Right lobe of liver (tissue), 4 donors: ENCODE measurements at regions not wholly inside any gene's neighbourhood (a gene's known extent, or its start where the extent isn't known, plus 50 kb on each side); places are given as distances from the start of the nearest gene placed in this dataset.

Experiments
- CTCF ChIP-seq, 4 donors: fragments of 200-600 bp in 3 of 4; fragments of 450-650 bp in 1 of 4; IDR thresholded peaks; one replicate each; pipeline versions ENCODE4 v1.5.1 to v1.8.0; 2016 to 2022; ENCODE audit warnings: antibody characterized with exemption in 4 of 4, mild to moderate bottlenecking in 2 of 4
- POLR2A ChIP-seq: fragments of 450-650 bp; IDR thresholded peaks from one replicate; pipeline ENCODE4 v1.6.1; 2017; ENCODE audit warnings: antibody characterized with exemption, mild to moderate bottlenecking
- donor health status: DM: no; HTN: no; CAD: no.
- donor health status: DM: no; HTN: no; CAD: no.
- donor health status: DM: no; HTN: yes; CAD: no.

GRCh38 chr21:39118061-39118460 lies 65.2 kb downstream of the PSMG1 start:
- TF ChIP-seq POLR2A (no peak), CTCF (IDR thresholded peaks at IDR 0.05) (no peak)
